Choroid plexus epithelial cell (primary cell): ENCODE measurements at regions not wholly inside any gene's neighbourhood (a gene's known extent, or its start where the extent isn't known, plus 50 kb on each side); places are given as distances from the start of the nearest gene placed in this dataset.

Experiments
- DNase-seq: peaks from one replicate; pipeline ENCODE4 v3.0.0-alpha.2; 2010; ENCODE audit warnings: low read depth
- H3K4me3 ChIP-seq: 2 replicates; pipeline ENCODE4 v1.5.1; 2011; ENCODE audit warnings: low read depth, mild to moderate bottlenecking, control low read depth, low read length, moderate library complexity
- CTCF ChIP-seq: conservative IDR thresholded peaks from 2 replicates; pipeline ENCODE4 v1.5.1; 2011; ENCODE audit warnings: low read depth, mild to moderate bottlenecking, control low read depth, inconsistent platforms, low read length, moderate library complexity

- TF ChIP-seq CTCF = no peak
- no peak overlapping the region for H3K4me3 ChIP-seq
- DNase-seq = no peak
Observed at GRCh38 chr1:58836408-58836807, 52.6 kb upstream of the JUN start.

- no peak overlapping the region for H3K4me3 ChIP-seq
- no peak for DNase-seq
- TF ChIP-seq CTCF = no peak
Observed at GRCh38 chr1:58837886-58838285, 54.0 kb upstream of the JUN start.

- no peak for TF ChIP-seq CTCF
- no peak overlapping the region for H3K4me3 ChIP-seq
- no peak for DNase-seq
Observed at GRCh38 chr1:58839147-58839795, 55.4 kb upstream of the JUN start.

GRCh38 chr1:58839846-58840835 lies 56.3 kb upstream of the JUN start:
- TF ChIP-seq CTCF = no peak
- DNase-seq = no peak
- no peak overlapping the region for H3K4me3 ChIP-seq

- TF ChIP-seq CTCF = peak; percentile 50
- no peak for DNase-seq
- H3K4me3 ChIP-seq = no peak overlapping the region
Observed at GRCh38 chr1:58841455-58841854, 57.6 kb upstream of the JUN start.

GRCh38 chr1:58842941-58843340 lies 59.1 kb upstream of the JUN start:
- no peak for TF ChIP-seq CTCF
- DNase-seq = no peak
- H3K4me3 ChIP-seq = no peak overlapping the region
